ENCODE measurements at regions not wholly inside any gene's neighbourhood (a gene's known extent, or its start where the extent isn't known, plus 50 kb on each side); places are given as distances from the start of the nearest gene placed in this dataset.

GRCh38 chr10:58995058-58995596, 181.3 kb upstream of the PHYHIPL start:
- no peak; the same call in 1 of the 2 replicates for TF ChIP-seq NFIC (IDR thresholded peaks at IDR 0.05; ENCODE audit: low read depth, low read length)
- TF ChIP-seq CTCF (IDR thresholded peaks at IDR 0.05 in 2 of 3, conservative IDR thresholded peaks at IDR 0.05 in 1 of 3; ENCODE audit: control insufficient read depth in 2 of 3, extremely low read depth in 1 of 3, insufficient read depth in 1 of 3, low read depth in 3 of 3, low read length in 3 of 3), result no peak
- no peak for TF ChIP-seq CHD1 (IDR thresholded peaks at IDR 0.05; ENCODE audit: low read depth, low read length)
- TF ChIP-seq ZNF24 (IDR thresholded peaks at IDR 0.05), result no peak
- no peak for TF ChIP-seq JUND (IDR thresholded peaks at IDR 0.05; ENCODE audit: low read depth, low read length)
- no peak for TF ChIP-seq FOXK2 (IDR thresholded peaks at IDR 0.05)
- TF ChIP-seq RAD21 (IDR thresholded peaks at IDR 0.05; ENCODE audit: insufficient read depth, low read depth, low read length), result no peak
- TF ChIP-seq RCOR1 (conservative IDR thresholded peaks at IDR 0.05; ENCODE audit: low read depth, low read length), result no peak
- no peak for TF ChIP-seq ZNF274 (IDR thresholded peaks at IDR 0.05; ENCODE audit: insufficient read depth, insufficient read length)
- no peak for TF ChIP-seq POLR2AphosphoS5 (IDR thresholded peaks at IDR 0.05; ENCODE audit: low read length)
- TF ChIP-seq ESRRA (IDR thresholded peaks at IDR 0.05; ENCODE audit: low read length), result no peak
- no peak for TF ChIP-seq CHD2 (IDR thresholded peaks at IDR 0.05; ENCODE audit: borderline replicate concordance, low read depth, low read length)
- no peak for TF ChIP-seq EZH2 (IDR thresholded peaks at IDR 0.05; ENCODE audit: borderline replicate concordance, control insufficient read depth, low read depth, low read length)

Data from GM12878 (cell line).